ENCODE measurements at regions not wholly inside any gene's neighbourhood (a gene's known extent, or its start where the extent isn't known, plus 50 kb on each side); places are given as distances from the start of the nearest gene placed in this dataset.
"Not testable (repeated sequence)": the region's sequence is repeated elsewhere in the genome, so short reads cannot be mapped to it uniquely, and the experiment has no call there.

DNA sequence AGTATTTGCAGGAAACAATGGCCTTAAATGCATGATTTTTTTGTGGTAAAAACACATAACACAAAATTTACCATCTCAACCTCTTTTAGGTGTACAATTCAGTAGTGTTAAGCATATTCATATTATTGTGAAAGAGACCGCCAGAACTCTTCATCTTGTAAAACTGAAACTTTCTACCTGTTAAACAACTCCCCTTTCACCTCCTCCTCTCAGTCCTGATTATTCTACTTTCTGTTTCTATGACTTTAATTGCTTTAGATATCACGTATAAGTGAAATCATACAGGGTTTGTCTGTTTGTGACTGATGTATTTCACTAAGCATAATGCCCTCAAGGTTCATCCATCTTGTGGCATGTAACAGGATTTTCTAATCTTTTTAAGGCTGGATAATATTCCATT, 353.4 kb downstream of the ADAMTS20 start:
- DNase-seq (ENCODE audit: low read depth), result no peak
- no peak for TF ChIP-seq MYC (IDR thresholded peaks at IDR 0.05; ENCODE audit: low read depth, low read length)
- TF ChIP-seq, protein P1, sequence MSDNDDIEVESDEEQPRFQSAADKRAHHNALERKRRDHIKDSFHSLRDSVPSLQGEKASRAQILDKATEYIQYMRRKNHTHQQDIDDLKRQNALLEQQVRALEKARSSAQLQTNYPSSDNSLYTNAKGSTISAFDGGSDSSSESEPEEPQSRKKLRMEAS (IDR thresholded peaks at IDR 0.05; ENCODE audit: low read depth, low read length), result no peak
- TF ChIP-seq, protein P2, sequence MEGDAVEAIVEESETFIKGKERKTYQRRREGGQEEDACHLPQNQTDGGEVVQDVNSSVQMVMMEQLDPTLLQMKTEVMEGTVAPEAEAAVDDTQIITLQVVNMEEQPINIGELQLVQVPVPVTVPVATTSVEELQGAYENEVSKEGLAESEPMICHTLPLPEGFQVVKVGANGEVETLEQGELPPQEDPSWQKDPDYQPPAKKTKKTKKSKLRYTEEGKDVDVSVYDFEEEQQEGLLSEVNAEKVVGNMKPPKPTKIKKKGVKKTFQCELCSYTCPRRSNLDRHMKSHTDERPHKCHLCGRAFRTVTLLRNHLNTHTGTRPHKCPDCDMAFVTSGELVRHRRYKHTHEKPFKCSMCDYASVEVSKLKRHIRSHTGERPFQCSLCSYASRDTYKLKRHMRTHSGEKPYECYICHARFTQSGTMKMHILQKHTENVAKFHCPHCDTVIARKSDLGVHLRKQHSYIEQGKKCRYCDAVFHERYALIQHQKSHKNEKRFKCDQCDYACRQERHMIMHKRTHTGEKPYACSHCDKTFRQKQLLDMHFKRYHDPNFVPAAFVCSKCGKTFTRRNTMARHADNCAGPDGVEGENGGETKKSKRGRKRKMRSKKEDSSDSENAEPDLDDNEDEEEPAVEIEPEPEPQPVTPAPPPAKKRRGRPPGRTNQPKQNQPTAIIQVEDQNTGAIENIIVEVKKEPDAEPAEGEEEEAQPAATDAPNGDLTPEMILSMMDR (IDR thresholded peaks at IDR 0.05; ENCODE audit: low read depth, low read length), result no peak
- no peak for TF ChIP-seq POLR2A (IDR thresholded peaks at IDR 0.05; ENCODE audit: extremely low read depth, insufficient read length)
- no peak overlapping the region for H3K4me3 ChIP-seq (ENCODE audit: low read depth, low read length)

DNA sequence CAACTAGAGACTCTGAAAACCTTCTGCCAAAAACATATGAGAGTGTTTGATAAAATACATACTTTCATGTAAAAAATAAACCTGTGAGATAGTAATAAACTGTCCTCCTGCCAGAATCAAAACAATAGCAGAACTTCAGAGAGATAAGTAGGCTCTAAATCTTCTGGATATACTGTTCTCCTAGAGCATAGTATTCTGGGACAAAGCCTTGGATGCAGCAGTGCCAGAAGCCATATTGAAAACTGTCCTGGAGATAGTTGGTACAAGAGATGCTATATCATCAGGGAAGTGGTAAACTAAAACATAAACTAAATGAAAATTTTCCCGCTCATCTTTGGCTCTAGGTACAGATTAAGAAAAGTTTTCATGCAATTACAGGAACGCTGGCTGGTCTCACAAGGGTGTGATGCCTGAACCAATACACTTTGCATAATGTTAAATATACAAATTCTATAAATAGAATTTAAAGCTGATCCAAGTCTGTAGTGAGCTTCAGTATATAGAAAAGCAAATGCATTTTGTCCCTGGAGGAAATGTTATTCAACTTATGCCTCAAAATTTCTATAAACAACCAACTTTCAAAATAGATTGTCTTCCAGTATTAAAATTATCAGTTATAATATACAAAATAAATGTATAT, 355.6 kb downstream of the ADAMTS20 start:
- H3K4me3 ChIP-seq (ENCODE audit: low read depth, low read length), result no peak overlapping the region
- no peak for DNase-seq (ENCODE audit: low read depth)
- TF ChIP-seq MYC (IDR thresholded peaks at IDR 0.05; ENCODE audit: low read depth, low read length), result no peak
- TF ChIP-seq POLR2A (IDR thresholded peaks at IDR 0.05; ENCODE audit: extremely low read depth, insufficient read length), result no peak
- TF ChIP-seq, protein P2 (IDR thresholded peaks at IDR 0.05; ENCODE audit: low read depth, low read length), result no peak
- TF ChIP-seq, protein P1 (IDR thresholded peaks at IDR 0.05; ENCODE audit: low read depth, low read length), result no peak

DNA sequence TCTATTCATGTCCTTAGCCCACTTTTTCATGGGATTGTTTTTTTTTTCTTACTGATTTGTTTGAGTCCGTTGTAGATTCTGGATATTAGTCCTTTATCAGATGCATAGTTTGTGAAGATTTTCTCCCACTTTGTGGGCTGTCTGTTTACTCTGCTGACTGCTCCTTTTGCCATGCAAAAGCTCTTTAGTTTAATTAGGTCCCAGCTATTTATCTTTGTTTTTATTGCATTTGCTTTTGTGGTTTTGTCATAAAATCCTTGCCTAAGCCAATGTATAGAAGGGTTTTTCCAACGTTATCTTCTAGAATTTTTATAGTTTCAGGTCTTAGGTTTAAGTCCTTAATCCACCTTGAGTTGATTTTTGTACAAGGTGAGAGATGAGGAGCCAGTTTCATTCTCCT, 358.9 kb downstream of the ADAMTS20 start:
- not testable (repeated sequence) for DNase-seq (ENCODE audit: low read depth); H3K4me3 ChIP-seq (ENCODE audit: low read depth, low read length)

DNA sequence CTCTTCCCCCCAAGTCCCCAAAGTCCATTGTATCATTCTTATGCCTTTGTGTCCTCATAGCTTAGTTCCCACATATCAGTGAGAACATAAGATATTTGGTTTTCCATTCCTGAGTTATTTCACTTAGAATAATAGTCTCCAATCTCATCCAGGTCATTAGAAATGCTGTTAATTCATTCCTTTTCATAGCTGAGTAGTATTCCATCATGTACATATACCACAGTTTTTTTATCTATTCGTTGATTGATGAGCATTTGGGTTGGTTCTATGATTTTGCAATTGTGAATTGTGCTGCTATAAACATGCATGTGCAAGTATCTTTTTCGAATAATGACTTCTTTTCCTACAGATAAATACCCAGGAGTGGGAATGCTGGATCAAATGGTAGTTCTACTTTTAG, 359.6 kb downstream of the ADAMTS20 start:
- H3K4me3 ChIP-seq (ENCODE audit: low read depth, low read length); DNase-seq (ENCODE audit: low read depth): not testable (repeated sequence)

DNA sequence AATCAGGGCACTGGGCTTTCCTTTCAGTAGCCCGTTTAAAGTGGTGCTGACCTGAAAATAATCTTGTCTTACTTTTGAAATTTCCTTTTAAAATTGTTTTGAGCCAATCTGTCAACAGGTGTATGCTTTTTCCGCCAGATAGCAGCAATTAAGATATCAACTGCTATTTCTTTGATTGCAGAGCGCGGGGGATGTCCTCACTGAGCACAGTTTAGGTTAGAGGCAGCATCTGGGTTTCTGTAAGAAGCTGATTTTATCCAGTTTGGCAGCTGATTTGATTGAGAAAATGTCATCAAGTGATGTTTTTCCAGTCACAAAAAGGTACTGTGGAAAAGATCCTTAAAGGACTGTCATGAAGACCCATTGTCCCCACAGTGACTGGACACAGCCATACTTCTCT, 371.8 kb downstream of the ADAMTS20 start:
- no peak overlapping the region for H3K4me3 ChIP-seq (ENCODE audit: low read depth, low read length)
- TF ChIP-seq, protein P1 (IDR thresholded peaks at IDR 0.05; ENCODE audit: low read depth, low read length), result no peak
- TF ChIP-seq MYC (IDR thresholded peaks at IDR 0.05; ENCODE audit: low read depth, low read length) (no peak), POLR2A (IDR thresholded peaks at IDR 0.05; ENCODE audit: extremely low read depth, insufficient read length) (no peak)
- TF ChIP-seq, protein P2 (IDR thresholded peaks at IDR 0.05; ENCODE audit: low read depth, low read length), result no peak
- DNase-seq (ENCODE audit: low read depth), result no peak

DNA sequence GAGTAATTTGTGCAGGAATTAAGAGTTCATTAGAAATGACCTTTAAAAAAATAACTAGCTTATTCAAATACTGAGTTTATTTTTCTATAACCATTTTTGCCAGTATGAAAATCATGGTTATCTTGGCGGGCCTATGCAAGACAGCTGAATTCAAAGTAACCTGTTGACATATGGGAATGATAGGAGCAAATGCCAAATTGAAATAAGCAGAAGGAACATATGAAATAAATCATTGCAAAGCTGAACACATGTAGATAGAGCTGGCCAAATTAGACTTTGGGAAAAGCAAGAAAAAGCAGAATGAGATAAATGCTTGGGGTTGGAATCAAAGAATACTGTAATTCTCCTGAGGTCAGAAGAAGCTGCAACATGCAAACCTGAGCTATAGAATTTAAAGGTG, 372.5 kb downstream of the ADAMTS20 start:
- no peak for DNase-seq (ENCODE audit: low read depth)
- no peak overlapping the region for H3K4me3 ChIP-seq (ENCODE audit: low read depth, low read length)
- TF ChIP-seq MYC (IDR thresholded peaks at IDR 0.05; ENCODE audit: low read depth, low read length) (no peak), POLR2A (IDR thresholded peaks at IDR 0.05; ENCODE audit: extremely low read depth, insufficient read length) (no peak)
- TF ChIP-seq, protein P1 (IDR thresholded peaks at IDR 0.05; ENCODE audit: low read depth, low read length), result no peak
- TF ChIP-seq, protein P2 (IDR thresholded peaks at IDR 0.05; ENCODE audit: low read depth, low read length), result no peak

DNA sequence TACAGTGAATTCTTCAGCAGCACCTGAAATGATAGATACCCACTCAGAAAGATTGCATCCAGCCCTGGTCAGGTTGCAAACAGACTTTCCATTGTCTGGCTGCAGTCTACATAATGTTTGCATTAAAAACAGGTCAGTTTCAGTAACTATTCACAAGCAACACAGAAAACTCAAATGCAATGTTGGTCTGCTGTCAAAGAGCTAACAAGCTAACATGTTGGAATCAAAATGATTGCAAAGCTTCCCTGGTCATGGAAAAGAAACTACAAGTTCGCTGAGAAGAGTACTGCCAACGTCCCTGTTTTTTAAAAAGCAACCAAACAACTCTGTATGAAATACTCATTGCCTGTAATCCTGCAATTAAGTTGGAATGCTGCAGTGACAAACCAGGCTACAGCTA, 374.7 kb downstream of the ADAMTS20 start:
- DNase-seq (ENCODE audit: low read depth), result no peak
- TF ChIP-seq, protein P1 (IDR thresholded peaks at IDR 0.05; ENCODE audit: low read depth, low read length), result no peak
- TF ChIP-seq POLR2A (IDR thresholded peaks at IDR 0.05; ENCODE audit: extremely low read depth, insufficient read length), result no peak
- no peak for TF ChIP-seq MYC (IDR thresholded peaks at IDR 0.05; ENCODE audit: low read depth, low read length)
- TF ChIP-seq, protein P2 (IDR thresholded peaks at IDR 0.05; ENCODE audit: low read depth, low read length), result no peak

More for the DNA sequence above, 374.7 kb downstream of the ADAMTS20 start:
- no peak overlapping the region for H3K4me3 ChIP-seq (ENCODE audit: low read depth, low read length)
